Stimulated activated CD4-positive, alpha-beta T cell treated with anti-CD3 and anti-CD28 coated beads, Interleukin-1b, Interleukin-23, amount 100 ng/mL, for 1 hour (primary cell): ENCODE measurements at regions not wholly inside any gene's neighbourhood (a gene's known extent, or its start where the extent isn't known, plus 50 kb on each side); places are given as distances from the start of the nearest gene placed in this dataset.

Experiments used
- DNase-seq, 2 donors: peaks; one replicate each; pipeline ENCODE4 v3.0.0-alpha.2; 2020; ENCODE audit warnings: low read depth in 2 of 2

GRCh38 chr15:79230766-79231165 lies 51.8 kb upstream of the ANKRD34C start:
- DNase-seq, result no peak

- DNase-seq, result no peak
These were observed 59.7 kb upstream of the ANKRD34C start for GRCh38 chr15:79222808-79223207.

- no peak for DNase-seq
These were observed 60.8 kb upstream of the ANKRD34C start for GRCh38 chr15:79221696-79222095.

- no peak for DNase-seq
These were observed 63.0 kb upstream of the ANKRD34C start for GRCh38 chr15:79219393-79220056.

- no peak for DNase-seq
These were observed 63.8 kb upstream of the ANKRD34C start for GRCh38 chr15:79218588-79219200.

- no peak for DNase-seq
These were observed 68.9 kb upstream of the ANKRD34C start for GRCh38 chr15:79213650-79214049.

- DNase-seq, result no peak
These were observed 69.8 kb upstream of the ANKRD34C start for GRCh38 chr15:79212589-79213157.

GRCh38 chr15:79211481-79211880 lies 71.0 kb upstream of the ANKRD34C start:
- DNase-seq, result no peak

GRCh38 chr15:79209690-79210089 lies 72.8 kb upstream of the ANKRD34C start:
- no peak for DNase-seq

GRCh38 chr15:79209116-79209515 lies 73.4 kb upstream of the ANKRD34C start:
- no peak for DNase-seq

- no peak for DNase-seq
These were observed 74.3 kb upstream of the ANKRD34C start for GRCh38 chr15:79208179-79208578.

- no peak for DNase-seq
These were observed 75.6 kb upstream of the ANKRD34C start for GRCh38 chr15:79206940-79207339.

- no peak for DNase-seq
These were observed 77.4 kb upstream of the ANKRD34C start for GRCh38 chr15:79204886-79205675.

- DNase-seq, result no peak
These were observed 84.1 kb upstream of the ANKRD34C start for GRCh38 chr15:79198461-79198860.

GRCh38 chr15:79197285-79197684 lies 85.2 kb upstream of the ANKRD34C start:
- DNase-seq, result no peak

- no peak for DNase-seq
These were observed 86.7 kb upstream of the ANKRD34C start for GRCh38 chr15:79195802-79196201.

GRCh38 chr15:79195239-79195638 lies 87.3 kb upstream of the ANKRD34C start:
- no peak for DNase-seq

- DNase-seq, result no peak
These were observed 88.1 kb upstream of the ANKRD34C start for GRCh38 chr15:79194386-79194785.

GRCh38 chr15:79193549-79193948 lies 89.0 kb upstream of the ANKRD34C start:
- no peak for DNase-seq

- no peak for DNase-seq
These were observed 89.4 kb upstream of the ANKRD34C start for GRCh38 chr15:79193103-79193502.

GRCh38 chr15:79192462-79193036 lies 90.0 kb upstream of the ANKRD34C start:
- no peak for DNase-seq

GRCh38 chr15:79190093-79190492 lies 92.4 kb upstream of the ANKRD34C start:
- DNase-seq, result no peak
